HG02973 (cell line): ENCODE measurements at regions not wholly inside any gene's neighbourhood (a gene's known extent, or its start where the extent isn't known, plus 50 kb on each side); places are given as distances from the start of the nearest gene placed in this dataset.
"Not testable (repeated sequence)": the region's sequence is repeated elsewhere in the genome, so short reads cannot be mapped to it uniquely, and the experiment has no call there.

Experiments
- ATAC-seq: cut with Tn5 transposase; IDR thresholded peaks from one replicate; pipeline ENCODE4 v1.9.1; 2021; ENCODE audit warnings: moderate library complexity; ENCODE audit not compliant: unreplicated experiment

- not testable (repeated sequence) for ATAC-seq
Measured at GRCh38 chr2:89202518-89202917, 511.0 kb downstream of the RPIA start.

DNA sequence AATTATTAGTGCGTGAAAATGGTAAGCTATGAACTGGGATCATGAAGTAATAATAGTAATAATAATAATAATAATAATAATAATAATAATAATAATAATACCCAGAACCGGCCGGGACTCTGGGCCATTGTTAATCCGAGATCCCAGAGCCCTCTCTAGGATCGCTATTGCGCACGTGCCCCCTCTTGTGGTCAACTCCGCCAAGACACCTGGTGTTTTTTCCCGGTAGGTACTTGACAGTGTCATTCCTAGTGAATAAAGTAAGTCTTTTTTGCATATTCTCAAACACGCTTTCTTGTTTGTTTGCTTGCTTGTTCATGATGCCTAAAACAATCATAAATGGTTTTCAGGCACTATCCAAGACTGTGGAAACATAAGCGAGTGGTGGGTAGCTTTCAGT lies 513.7 kb downstream of the RPIA start:
- not testable (repeated sequence) for ATAC-seq

DNA sequence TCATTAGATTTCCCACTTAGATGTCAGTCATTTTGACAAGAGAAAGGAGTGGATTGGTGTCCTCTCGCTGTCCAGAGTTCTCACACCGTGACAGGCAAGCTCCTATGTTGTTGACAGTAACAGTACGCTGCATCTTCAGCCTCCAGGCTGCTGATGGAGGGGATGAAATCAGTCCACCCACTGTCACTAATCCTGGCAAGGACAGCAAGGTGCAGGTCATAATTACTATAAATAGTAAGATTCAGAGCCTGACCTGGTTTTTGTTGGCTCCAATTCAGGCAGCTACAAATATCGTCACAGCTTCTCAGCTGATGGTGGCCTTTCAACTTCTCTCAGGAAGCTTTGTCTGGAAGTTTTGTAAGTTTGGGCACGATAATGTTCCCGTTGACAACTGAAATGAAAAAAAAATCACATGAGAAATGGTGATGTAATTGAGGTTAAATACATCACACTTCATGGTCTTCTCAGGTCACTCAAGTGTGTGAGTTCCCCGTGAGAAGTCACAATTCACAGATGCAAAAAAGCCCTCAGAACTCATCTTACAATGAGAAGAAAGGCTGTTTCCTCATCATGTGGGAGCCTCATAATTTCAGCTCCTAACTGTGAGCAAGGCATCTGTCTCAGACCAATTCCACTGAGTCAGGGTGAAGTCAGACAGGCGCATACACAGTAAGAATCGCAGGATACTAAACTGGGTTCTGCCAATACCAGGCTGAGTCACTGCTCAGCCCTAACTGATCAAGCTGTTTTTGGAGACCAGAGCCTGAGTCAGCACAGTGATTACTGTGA lies 516.9 kb downstream of the RPIA start:
- not testable (repeated sequence) for ATAC-seq

- ATAC-seq: peak; percentile 71
Measured at GRCh38 chr2:89213151-89213550, 521.7 kb downstream of the RPIA start.

DNA sequence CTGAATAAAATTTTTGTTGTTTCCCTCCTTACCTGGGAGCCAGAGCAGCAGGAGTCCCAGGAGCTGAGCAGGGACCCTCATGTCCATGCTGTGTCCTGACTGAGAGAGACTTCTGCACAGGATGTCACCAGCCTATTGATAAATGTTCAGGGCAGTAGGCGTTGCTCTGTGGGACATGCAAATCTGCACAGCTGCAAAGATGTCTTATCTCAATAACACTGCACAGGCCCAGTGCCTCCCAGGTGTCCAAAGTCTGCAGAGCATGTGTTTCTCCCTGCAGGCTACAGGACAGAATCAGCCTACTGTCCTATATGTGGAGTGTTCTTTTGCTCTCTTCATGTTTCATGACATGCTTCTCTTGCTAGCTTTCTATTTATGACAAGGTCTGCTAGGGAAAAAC lies 522.3 kb downstream of the RPIA start:
- not testable (repeated sequence) for ATAC-seq

DNA sequence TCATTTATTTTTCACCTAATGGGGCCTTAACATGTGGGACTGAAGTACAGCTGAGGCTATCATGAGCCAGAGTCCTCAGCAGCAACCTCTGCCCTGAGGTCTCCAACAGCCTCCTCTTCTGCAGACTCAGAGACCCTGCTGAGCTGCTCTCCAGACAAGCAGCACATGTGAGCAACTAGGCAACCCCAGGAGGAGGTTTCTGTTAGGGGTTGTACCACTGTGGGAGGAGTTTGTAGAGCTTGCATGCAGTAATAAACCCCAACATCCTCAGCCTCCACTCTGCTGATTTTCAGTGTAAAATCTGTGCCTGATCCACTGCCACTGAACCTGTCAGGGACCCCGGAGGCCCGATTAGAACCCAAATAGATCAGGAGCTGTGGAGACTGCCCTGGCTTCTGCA lies 530.0 kb downstream of the RPIA start:
- ATAC-seq: not testable (repeated sequence)

GRCh38 chr2:89222063-89222732 lies 530.7 kb downstream of the RPIA start:
- ATAC-seq: not testable (repeated sequence)

DNA sequence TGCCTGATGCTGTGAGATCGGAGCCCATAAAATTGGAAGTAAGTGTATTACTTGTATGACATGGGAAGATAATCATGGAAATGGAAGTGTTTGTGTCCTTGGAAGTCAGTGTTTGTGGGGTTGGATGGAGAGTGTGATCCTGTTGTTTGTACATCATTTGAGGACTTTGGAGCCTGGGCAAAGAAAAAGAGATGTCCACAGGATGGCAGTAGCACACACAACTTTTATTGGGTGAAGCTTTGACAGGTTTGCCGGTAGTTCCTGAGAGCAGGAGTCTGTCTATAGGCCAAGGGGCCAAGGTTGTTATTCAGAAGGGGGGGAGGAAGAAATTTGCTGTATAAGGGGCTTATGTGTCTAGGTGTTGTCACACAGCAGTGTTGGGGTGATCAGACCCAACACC lies 533.3 kb downstream of the RPIA start:
- not testable (repeated sequence) for ATAC-seq

GRCh38 chr2:89229979-89230378 lies 538.5 kb downstream of the RPIA start:
- not testable (repeated sequence) for ATAC-seq

GRCh38 chr2:89231241-89231640 lies 539.8 kb downstream of the RPIA start:
- not testable (repeated sequence) for ATAC-seq

- ATAC-seq: not testable (repeated sequence)
Measured at GRCh38 chr2:89233931-89234330, 542.5 kb downstream of the RPIA start.

- ATAC-seq: not testable (repeated sequence)
Measured at GRCh38 chr2:89234818-89235466, 543.5 kb downstream of the RPIA start.

GRCh38 chr2:89236832-89237450 lies 545.5 kb downstream of the RPIA start:
- not testable (repeated sequence) for ATAC-seq

DNA sequence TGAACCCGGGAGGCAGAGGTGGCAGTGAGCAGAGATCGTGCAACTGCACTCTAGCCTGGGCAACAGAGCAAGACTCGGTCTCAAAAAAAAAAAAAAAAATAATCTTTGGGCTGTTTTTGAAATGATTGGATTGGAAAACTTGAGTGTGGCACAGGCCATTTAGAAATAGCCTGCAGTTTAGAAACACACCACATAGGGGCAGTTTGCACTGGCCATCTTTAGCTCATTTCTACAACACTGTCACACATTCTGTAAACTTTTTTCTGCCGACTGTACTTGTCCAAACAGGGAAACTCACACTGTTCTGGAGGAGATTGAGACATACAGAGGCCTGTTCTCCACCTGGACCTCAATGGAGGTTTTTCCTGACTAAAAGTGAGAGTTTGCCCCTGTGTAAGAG lies 546.3 kb downstream of the RPIA start:
- ATAC-seq: not testable (repeated sequence)

GRCh38 chr2:89243114-89243700 lies 551.7 kb downstream of the RPIA start:
- ATAC-seq: peak; percentile 96

DNA sequence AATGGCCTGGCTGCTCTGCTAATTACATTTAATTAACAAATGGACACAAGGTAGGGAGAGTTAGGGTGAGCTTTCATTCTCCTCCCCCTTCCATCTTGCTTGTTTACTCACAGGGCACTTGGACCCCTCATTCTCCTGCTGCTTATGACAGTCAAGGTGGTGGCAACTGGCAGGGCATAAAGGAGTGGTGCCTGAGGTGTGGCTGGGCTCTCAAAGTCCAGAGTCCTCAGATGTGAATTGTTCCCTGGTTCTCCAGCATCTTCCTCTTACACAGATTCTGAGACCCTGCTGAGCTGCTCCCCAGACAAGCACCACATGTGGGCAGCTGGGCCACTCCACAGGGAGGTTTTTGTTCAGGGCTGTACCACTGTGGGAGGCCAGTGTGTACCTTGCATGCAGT lies 552.9 kb downstream of the RPIA start:
- not testable (repeated sequence) for ATAC-seq

- ATAC-seq: not testable (repeated sequence)
Measured at GRCh38 chr2:89245478-89245877, 554.0 kb downstream of the RPIA start.

DNA sequence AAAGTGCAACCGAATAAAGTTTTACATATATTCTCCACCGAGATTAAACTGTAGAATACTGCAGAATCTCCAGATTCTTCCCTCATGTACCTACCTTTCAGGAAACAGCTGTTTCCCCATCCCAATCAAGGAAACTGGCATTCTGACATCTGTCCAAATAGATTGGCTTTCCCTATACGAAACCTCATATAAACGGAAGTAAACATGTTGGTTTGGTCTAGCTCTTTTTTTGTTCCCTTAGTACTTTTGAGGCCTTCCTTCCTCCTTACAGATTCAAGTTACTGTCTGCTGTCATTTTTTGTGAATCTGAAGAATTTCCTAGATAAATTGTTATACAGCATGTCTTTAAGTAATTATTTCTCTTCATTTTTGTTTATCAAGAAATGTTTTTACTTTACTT lies 554.6 kb downstream of the RPIA start:
- not testable (repeated sequence) for ATAC-seq

- ATAC-seq: not testable (repeated sequence)
Measured at GRCh38 chr2:89246620-89247019, 555.1 kb downstream of the RPIA start.

DNA sequence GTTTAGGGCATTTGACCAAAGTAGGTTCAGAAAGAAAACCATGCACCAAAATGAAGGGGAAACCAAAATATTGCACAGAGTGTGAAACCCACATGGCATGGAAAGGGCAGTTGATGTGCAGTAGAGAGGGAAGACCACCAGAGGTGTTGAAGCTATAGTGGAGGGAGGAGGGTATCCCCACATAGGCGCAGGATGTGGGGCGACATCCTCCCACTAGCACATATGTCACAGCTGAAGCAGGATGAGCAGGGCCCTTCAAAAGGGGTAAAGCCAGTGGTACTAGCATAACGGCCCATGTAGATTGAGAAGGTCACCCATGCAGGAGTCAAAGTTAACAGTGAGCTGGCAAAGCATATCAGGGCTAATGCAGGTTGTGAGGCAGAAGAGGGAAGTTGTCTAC lies 563.5 kb downstream of the RPIA start:
- ATAC-seq: not testable (repeated sequence)

DNA sequence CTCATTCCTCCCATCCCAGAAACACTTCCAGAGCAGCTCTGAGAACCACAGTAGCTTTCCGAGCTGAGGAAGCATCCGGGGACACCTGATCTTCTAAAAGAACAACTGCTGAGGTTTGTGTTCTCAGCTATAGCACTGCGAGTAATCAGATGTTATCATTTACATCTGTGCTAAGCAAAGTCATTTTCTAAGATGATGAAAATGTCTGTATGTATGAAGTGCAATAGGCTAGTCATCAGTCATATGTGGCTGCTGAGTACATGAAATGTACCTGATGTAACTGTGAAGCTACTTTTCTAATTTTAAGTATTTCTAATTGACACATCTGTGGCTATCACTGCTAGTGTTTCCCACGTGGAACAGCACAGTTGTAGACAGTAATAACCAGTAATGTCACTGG lies 582.0 kb downstream of the RPIA start:
- ATAC-seq: not testable (repeated sequence)
